GM11168 (cell line): ENCODE measurements at regions not wholly inside any gene's neighbourhood (a gene's known extent, or its start where the extent isn't known, plus 50 kb on each side); places are given as distances from the start of the nearest gene placed in this dataset.
"Not testable (repeated sequence)": the region's sequence is repeated elsewhere in the genome, so short reads cannot be mapped to it uniquely, and the experiment has no call there.

Experiments used
- in situ Hi-C: fragments of 300-500 bp; cut with MboI; formaldehyde crosslinking; loops from one replicate; pipeline ENCODE4 v1.12.0; 2022; ENCODE audit warnings: low sequenced_read_pairs; ENCODE audit not compliant: unreplicated experiment

GRCh38 chr10:10727411-10727810 lies 290.3 kb upstream of the CELF2 start:
- in situ Hi-C loops = not testable (repeated sequence)

GRCh38 chr10:10727812-10728211 lies 289.9 kb upstream of the CELF2 start:
- in situ Hi-C loops = no loop called here

GRCh38 chr10:10730471-10731043 lies 287.1 kb upstream of the CELF2 start:
- in situ Hi-C loops = no loop called here

- in situ Hi-C loops = no loop called here
Observed at GRCh38 chr10:10731366-10731765, 286.3 kb upstream of the CELF2 start.

- in situ Hi-C loops = no loop called here
Observed at GRCh38 chr10:10734356-10735064, 283.2 kb upstream of the CELF2 start.

- in situ Hi-C loops = no loop called here
Observed at GRCh38 chr10:10745291-10745690, 272.4 kb upstream of the CELF2 start.

GRCh38 chr10:10755490-10755889 lies 262.2 kb upstream of the CELF2 start:
- in situ Hi-C loops = no loop called here

- in situ Hi-C loops = no loop called here
Observed at GRCh38 chr10:10758306-10758705, 259.4 kb upstream of the CELF2 start.

GRCh38 chr10:10759806-10760205 lies 257.9 kb upstream of the CELF2 start:
- in situ Hi-C loops = not testable (repeated sequence)

- in situ Hi-C loops = no loop called here
Observed at GRCh38 chr10:10765017-10765416, 252.7 kb upstream of the CELF2 start.

GRCh38 chr10:10772411-10772810 lies 245.3 kb upstream of the CELF2 start:
- in situ Hi-C loops = no loop called here

- in situ Hi-C loops = no loop called here
Observed at GRCh38 chr10:10772874-10773508, 244.7 kb upstream of the CELF2 start.

GRCh38 chr10:10774416-10774815 lies 243.3 kb upstream of the CELF2 start:
- in situ Hi-C loops = no loop called here

GRCh38 chr10:10776363-10776762 lies 241.3 kb upstream of the CELF2 start:
- in situ Hi-C loops = no loop called here

GRCh38 chr10:10777279-10777678 lies 240.4 kb upstream of the CELF2 start:
- in situ Hi-C loops = no loop called here

GRCh38 chr10:10777723-10778122 lies 239.9 kb upstream of the CELF2 start:
- in situ Hi-C loops = no loop called here

GRCh38 chr10:10778959-10779358 lies 238.7 kb upstream of the CELF2 start:
- in situ Hi-C loops = no loop called here

- in situ Hi-C loops = no loop called here
Observed at GRCh38 chr10:10779511-10779910, 238.2 kb upstream of the CELF2 start.

GRCh38 chr10:10780746-10781145 lies 236.9 kb upstream of the CELF2 start:
- in situ Hi-C loops = no loop called here

GRCh38 chr10:10782603-10783002 lies 235.1 kb upstream of the CELF2 start:
- in situ Hi-C loops = no loop called here

- in situ Hi-C loops = no loop called here
Observed at GRCh38 chr10:10785627-10786026, 232.0 kb upstream of the CELF2 start.
